ENCODE measurements at regions not wholly inside any gene's neighbourhood (a gene's known extent, or its start where the extent isn't known, plus 50 kb on each side); places are given as distances from the start of the nearest gene placed in this dataset.
"Not testable (repeated sequence)": the region's sequence is repeated elsewhere in the genome, so short reads cannot be mapped to it uniquely, and the experiment has no call there.

GRCh38 chr5:78726571-78726970 lies 78.0 kb upstream of the LHFPL2 start:
- intact Hi-C loops (cut with micrococcal nuclease), result no loop called here
- CTCF ChIA-PET, result no interaction called here
- no peak overlapping the region for H3K4me3 Mint-ChIP-seq
- H3K36me3 Mint-ChIP-seq (ENCODE audit: low read depth), result no peaks in the 10 kb centered on the region
- no peaks in the 10 kb centered on the region for H3K4me1 Mint-ChIP-seq (ENCODE audit: low read depth)
- H3K27ac Mint-ChIP-seq, result no peak overlapping the region
- no peak for DNase-seq
- H3K9me3 Mint-ChIP-seq, result peaks cover 3% of the 10 kb centered on the region
- peaks cover 4% of the 10 kb centered on the region for H3K27me3 Mint-ChIP-seq (ENCODE audit: low read depth)

GRCh38 chr5:78726003-78726402 lies 77.4 kb upstream of the LHFPL2 start:
- CTCF ChIA-PET, result no interaction called here

GRCh38 chr5:78724061-78724460 lies 75.5 kb upstream of the LHFPL2 start:
- Mint-ChIP-seq H3K9me3 (no peaks in the 10 kb centered on the region), H3K36me3 (ENCODE audit: low read depth) (no peaks in the 10 kb centered on the region), H3K27me3 (ENCODE audit: low read depth) (peaks cover 4% of the 10 kb centered on the region), H3K4me1 (ENCODE audit: low read depth) (no peaks in the 10 kb centered on the region), H3K4me3 (no peak overlapping the region), H3K27ac (no peak overlapping the region)
- DNase-seq, result no peak
- intact Hi-C loops (cut with micrococcal nuclease), result no loop called here
- CTCF ChIA-PET, result no interaction called here

More at GRCh38 chr5:78726003-78726402, 77.4 kb upstream of the LHFPL2 start:
- Mint-ChIP-seq H3K9me3 (peaks cover 3% of the 10 kb centered on the region), H3K4me1 (ENCODE audit: low read depth) (no peaks in the 10 kb centered on the region), H3K36me3 (ENCODE audit: low read depth) (no peaks in the 10 kb centered on the region), H3K27me3 (ENCODE audit: low read depth) (peaks cover 4% of the 10 kb centered on the region), H3K4me3 (no peak overlapping the region), H3K27ac (no peak overlapping the region)
- intact Hi-C loops (cut with micrococcal nuclease), result no loop called here
- no peak for DNase-seq

DNA sequence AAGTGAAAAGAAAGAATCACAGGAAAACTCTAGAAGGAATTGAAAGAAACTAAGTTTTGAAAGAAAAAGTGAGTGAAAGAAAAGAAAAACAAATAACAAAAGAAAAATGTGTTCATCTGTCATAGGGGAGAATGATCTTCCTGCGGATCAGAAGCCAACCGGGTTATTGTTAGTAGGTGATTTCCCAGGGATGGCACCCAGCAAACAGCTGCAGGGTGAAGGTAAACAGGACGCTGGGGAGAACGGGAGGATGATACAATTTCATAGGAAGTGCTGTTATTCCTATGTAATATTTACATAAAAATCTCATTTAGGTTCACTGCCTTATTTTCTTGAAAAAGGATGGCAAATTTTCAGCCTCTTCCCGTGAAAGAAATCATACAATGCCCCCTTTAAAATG lies 72.4 kb upstream of the LHFPL2 start:
- CTCF ChIA-PET, result interaction anchor here (0.6 kb wide), 1 partner anchor 166 kb away, joined by 3 read pairs; no protein-coding TSS in a partner anchor
- Mint-ChIP-seq H3K4me1 (ENCODE audit: low read depth) (no peaks in the 10 kb centered on the region), H3K27ac (no peak overlapping the region)

GRCh38 chr5:78720227-78720985 lies 71.8 kb upstream of the LHFPL2 start:
- CTCF ChIA-PET, result interaction anchor here (0.6 kb wide), 1 partner anchor 166 kb away, joined by 3 read pairs; no protein-coding TSS in a partner anchor
- H3K4me3 Mint-ChIP-seq, result no peak overlapping the region

More for the DNA sequence above, 72.4 kb upstream of the LHFPL2 start:
- no peaks in the 10 kb centered on the region for H3K9me3 Mint-ChIP-seq
- H3K27me3 Mint-ChIP-seq (ENCODE audit: low read depth), result no peaks in the 10 kb centered on the region
- no peak overlapping the region for H3K4me3 Mint-ChIP-seq
- H3K36me3 Mint-ChIP-seq (ENCODE audit: low read depth), result no peaks in the 10 kb centered on the region
- intact Hi-C loops (cut with micrococcal nuclease), result no loop called here
- DNase-seq, result no peak

DNA sequence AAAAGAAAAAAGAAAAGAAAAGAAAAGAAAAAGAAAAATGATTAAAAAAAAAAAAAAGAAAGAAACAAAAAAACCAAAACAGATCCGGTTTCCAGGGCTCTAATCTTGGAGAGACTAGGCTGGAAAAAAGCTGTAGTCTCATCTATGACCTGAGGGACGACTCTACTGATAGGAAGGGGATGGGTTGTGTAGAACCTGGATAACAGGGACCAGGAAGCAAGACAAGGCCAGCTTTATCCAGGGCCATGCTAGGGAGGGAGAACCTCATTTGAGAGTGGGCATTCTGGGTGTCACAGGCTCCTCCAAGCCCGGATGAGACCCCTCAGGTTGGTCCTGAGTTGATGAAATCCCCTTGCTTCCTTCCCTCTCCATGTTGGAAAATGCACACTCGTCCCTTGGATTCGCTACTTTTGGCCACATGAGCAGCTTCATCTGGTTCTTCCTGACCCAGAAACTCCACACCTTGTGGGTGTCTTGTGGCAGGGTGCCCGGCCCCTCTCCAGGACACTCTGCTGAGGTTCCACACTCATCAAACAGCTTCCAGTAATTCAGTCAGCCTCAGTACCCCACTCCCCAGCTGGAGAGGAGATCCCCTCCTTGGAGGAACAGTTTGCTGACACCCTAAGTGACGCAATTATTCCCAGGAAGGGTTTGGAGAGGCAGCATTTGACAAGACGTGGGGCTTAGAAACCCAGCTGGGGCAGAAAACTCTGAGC lies 71.1 kb upstream of the LHFPL2 start:
- intact Hi-C loops (cut with micrococcal nuclease), result no loop called here
- H3K27me3 Mint-ChIP-seq (ENCODE audit: low read depth), result no peaks in the 10 kb centered on the region

More at GRCh38 chr5:78720227-78720985, 71.8 kb upstream of the LHFPL2 start:
- no peak overlapping the region for H3K27ac Mint-ChIP-seq
- no peaks in the 10 kb centered on the region for H3K27me3 Mint-ChIP-seq (ENCODE audit: low read depth)
- no peaks in the 10 kb centered on the region for H3K36me3 Mint-ChIP-seq (ENCODE audit: low read depth)
- no peaks in the 10 kb centered on the region for H3K4me1 Mint-ChIP-seq (ENCODE audit: low read depth)
- no peaks in the 10 kb centered on the region for H3K9me3 Mint-ChIP-seq
- intact Hi-C loops (cut with micrococcal nuclease), result no loop called here
- no peak for DNase-seq

DNA sequence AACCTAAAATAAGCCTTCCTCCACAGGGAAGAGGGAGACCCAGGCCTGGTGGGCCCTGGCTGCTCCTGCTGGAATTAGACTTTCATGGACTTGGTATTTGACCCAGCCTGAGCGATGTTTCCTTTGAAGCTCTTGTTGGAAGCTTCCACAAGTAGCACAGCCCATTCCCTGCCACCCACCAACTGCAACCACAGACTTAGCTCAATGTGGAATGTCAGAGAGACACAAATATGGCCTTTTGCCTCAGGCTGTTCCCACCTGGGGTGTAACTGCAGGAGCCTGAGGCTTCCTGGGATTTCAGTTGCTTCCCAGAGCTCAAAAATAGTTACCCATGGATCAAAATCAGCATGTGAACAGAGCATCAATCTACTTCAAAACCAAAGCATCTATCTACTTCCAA lies 70.3 kb upstream of the LHFPL2 start:
- H3K36me3 Mint-ChIP-seq (ENCODE audit: low read depth), result no peaks in the 10 kb centered on the region

More for the DNA sequence above, 71.1 kb upstream of the LHFPL2 start:
- no peaks in the 10 kb centered on the region for H3K9me3 Mint-ChIP-seq
- no peak overlapping the region for H3K27ac Mint-ChIP-seq
- no peaks in the 10 kb centered on the region for H3K36me3 Mint-ChIP-seq (ENCODE audit: low read depth)
- no peak overlapping the region for H3K4me3 Mint-ChIP-seq
- CTCF ChIA-PET, result no interaction called here
- H3K4me1 Mint-ChIP-seq (ENCODE audit: low read depth), result no peaks in the 10 kb centered on the region
- DNase-seq, result no peak

DNA sequence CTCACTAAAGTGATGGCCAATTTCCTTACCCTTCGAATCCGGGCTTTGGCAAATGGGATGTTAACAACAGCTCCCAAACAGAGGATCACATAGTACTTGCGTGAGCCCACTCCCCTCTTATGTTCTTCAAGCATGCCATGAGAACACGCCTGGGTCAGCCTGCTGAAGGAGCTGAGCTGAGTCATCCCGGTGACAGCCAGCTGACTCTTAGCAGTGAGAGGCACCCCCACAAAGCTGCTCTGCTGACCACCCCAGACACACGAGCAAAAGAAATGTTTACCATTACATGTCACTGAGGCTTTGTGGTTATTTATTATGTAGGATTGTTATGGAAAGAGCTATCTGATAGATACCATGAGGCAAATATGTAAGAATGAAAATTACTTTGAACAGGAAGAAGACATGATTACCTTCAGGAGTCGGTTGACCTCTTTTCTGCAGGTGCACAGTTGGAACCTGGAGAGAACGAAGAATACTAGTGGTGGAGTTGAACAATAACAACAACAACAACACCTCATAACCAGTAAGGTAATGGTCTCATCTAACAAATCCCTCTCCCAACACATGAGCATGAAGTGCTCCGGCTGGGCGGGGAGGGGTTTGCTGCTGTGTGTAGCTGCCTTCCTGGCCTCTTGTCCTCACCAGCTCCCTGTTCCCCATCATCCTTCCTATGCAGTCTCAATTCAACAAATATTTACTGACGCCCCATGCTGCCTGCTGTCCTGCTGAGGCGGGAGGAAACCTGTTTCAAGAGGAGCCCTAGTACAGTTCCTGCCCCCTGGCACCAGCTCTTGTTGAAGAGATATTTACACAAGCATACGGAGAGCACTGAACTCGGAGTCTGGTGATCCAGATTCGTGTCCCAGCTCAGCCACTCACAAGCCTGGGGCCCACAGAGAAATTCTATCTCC lies 69.4 kb upstream of the LHFPL2 start:
- CTCF ChIA-PET, result no interaction called here
- DNase-seq, result no peak
- no peaks in the 10 kb centered on the region for H3K36me3 Mint-ChIP-seq (ENCODE audit: low read depth)

More for the DNA sequence above, 70.3 kb upstream of the LHFPL2 start:
- Mint-ChIP-seq H3K27ac (no peak overlapping the region), H3K4me1 (ENCODE audit: low read depth) (no peaks in the 10 kb centered on the region), H3K27me3 (ENCODE audit: low read depth) (no peaks in the 10 kb centered on the region), H3K9me3 (no peaks in the 10 kb centered on the region), H3K4me3 (no peak overlapping the region)
- no peak for DNase-seq
- CTCF ChIA-PET, result no interaction called here
- intact Hi-C loops (cut with micrococcal nuclease), result no loop called here

DNA sequence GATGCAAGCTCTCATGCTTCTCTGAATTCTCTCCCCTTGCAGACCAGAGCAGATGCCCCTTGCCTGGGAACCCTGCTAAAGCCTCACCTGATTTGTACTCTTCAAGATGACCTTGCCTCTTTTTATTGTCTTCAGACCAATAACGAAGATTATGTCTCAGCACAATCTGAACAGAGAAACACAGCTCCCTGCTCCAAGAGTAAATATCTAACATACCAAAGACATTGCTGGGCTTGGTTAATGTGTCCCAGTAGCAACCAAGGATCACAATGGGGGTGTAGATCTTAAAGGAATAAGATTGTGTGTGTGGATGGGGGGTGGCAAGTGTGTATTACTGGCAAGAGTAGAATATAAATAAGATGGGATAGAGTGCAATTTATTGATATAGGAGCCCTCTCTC lies 67.6 kb upstream of the LHFPL2 start:
- intact Hi-C loops (cut with micrococcal nuclease), result no loop called here
- Mint-ChIP-seq H3K27ac (no peak overlapping the region), H3K36me3 (ENCODE audit: low read depth) (no peaks in the 10 kb centered on the region), H3K27me3 (ENCODE audit: low read depth) (peaks cover 2% of the 10 kb centered on the region), H3K4me1 (ENCODE audit: low read depth) (no peaks in the 10 kb centered on the region), H3K4me3 (no peak overlapping the region), H3K9me3 (no peaks in the 10 kb centered on the region)
- DNase-seq, result no peak
- CTCF ChIA-PET, result no interaction called here

More for the DNA sequence above, 69.4 kb upstream of the LHFPL2 start:
- H3K27me3 Mint-ChIP-seq (ENCODE audit: low read depth), result no peaks in the 10 kb centered on the region
- no peak overlapping the region for H3K27ac Mint-ChIP-seq
- no peaks in the 10 kb centered on the region for H3K9me3 Mint-ChIP-seq
- intact Hi-C loops (cut with micrococcal nuclease), result no loop called here
- no peaks in the 10 kb centered on the region for H3K4me1 Mint-ChIP-seq (ENCODE audit: low read depth)
- H3K4me3 Mint-ChIP-seq, result no peak overlapping the region

DNA sequence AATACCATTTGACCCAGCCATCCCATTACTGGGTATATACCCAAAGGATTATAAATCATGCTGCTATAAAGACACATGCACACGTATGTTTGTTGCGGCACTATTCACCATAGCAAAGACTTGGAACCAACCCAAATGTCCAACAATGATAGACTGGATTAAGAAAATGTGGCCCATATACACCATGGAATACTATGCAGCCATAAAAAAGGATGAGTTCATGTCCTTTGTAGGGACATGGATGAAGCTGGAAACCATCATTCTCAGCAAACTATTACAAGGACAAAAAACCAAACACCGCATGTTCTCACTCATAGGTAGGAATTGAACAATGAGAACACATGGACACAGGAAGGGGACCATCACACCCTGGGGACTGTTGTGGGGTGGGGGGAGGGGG lies 66.8 kb upstream of the LHFPL2 start:
- intact Hi-C loops (cut with micrococcal nuclease); H3K36me3 Mint-ChIP-seq (ENCODE audit: low read depth); DNase-seq; H3K4me1 Mint-ChIP-seq (ENCODE audit: low read depth); H3K4me3 Mint-ChIP-seq; H3K27me3 Mint-ChIP-seq (ENCODE audit: low read depth); H3K9me3 Mint-ChIP-seq; CTCF ChIA-PET; H3K27ac Mint-ChIP-seq: not testable (repeated sequence)

- H3K27ac Mint-ChIP-seq; H3K4me3 Mint-ChIP-seq; H3K4me1 Mint-ChIP-seq (ENCODE audit: low read depth); intact Hi-C loops (cut with micrococcal nuclease); CTCF ChIA-PET; DNase-seq; H3K9me3 Mint-ChIP-seq; H3K36me3 Mint-ChIP-seq (ENCODE audit: low read depth); H3K27me3 Mint-ChIP-seq (ENCODE audit: low read depth): not testable (repeated sequence)
These were observed 63.1 kb upstream of the LHFPL2 start for GRCh38 chr5:78711670-78712069.

- H3K4me3 Mint-ChIP-seq; H3K27ac Mint-ChIP-seq; H3K9me3 Mint-ChIP-seq; H3K36me3 Mint-ChIP-seq (ENCODE audit: low read depth); DNase-seq; intact Hi-C loops (cut with micrococcal nuclease); H3K4me1 Mint-ChIP-seq (ENCODE audit: low read depth): not testable (repeated sequence)
- CTCF ChIA-PET, result interaction anchor here (0.6 kb wide), 1 partner anchor 143 kb away, joined by 3 read pairs; no protein-coding TSS in a partner anchor
- H3K27me3 Mint-ChIP-seq (ENCODE audit: low read depth), result peaks cover 15% of the 10 kb centered on the region
These were observed 61.3 kb upstream of the LHFPL2 start for GRCh38 chr5:78709729-78710430.

All from activated naive CD4-positive, alpha-beta T cell treated with anti-CD3 and anti-CD28 coated beads for 36 hours (primary cell).